SK-N-SH (cell line): ENCODE measurements at regions not wholly inside any gene's neighbourhood (a gene's known extent, or its start where the extent isn't known, plus 50 kb on each side); places are given as distances from the start of the nearest gene placed in this dataset.

Experiments used
- ELF1 ChIP-seq: IDR thresholded peaks from 2 replicates; pipeline ENCODE4 v1.4.0; 2012
- EZH2phosphoT487 ChIP-seq: fragments of 200-600 bp; sonication (generic); IDR thresholded peaks from 2 replicates; pipeline ENCODE4 v1.6.1; 2017; ENCODE audit warnings: low read depth, mixed run types, mild to moderate bottlenecking, antibody characterized with exemption, moderate library complexity, borderline replicate concordance
- FOXJ3 ChIP-seq: sonication (generic); formaldehyde crosslinking; IDR thresholded peaks from 2 replicates; pipeline ENCODE4 v1.5.1; 2020; ENCODE audit warnings: mild to moderate bottlenecking, missing genetic modification reagents
- FOXM1 ChIP-seq: IDR thresholded peaks from 2 replicates; pipeline ENCODE4 v1.4.0; 2012; ENCODE audit warnings: low read depth, mild to moderate bottlenecking
- JUND ChIP-seq: IDR thresholded peaks from 2 replicates; pipeline ENCODE4 v1.4.0; 2012
- MXI1 ChIP-seq: IDR thresholded peaks from 2 replicates; pipeline ENCODE4 v1.6.1; 2012; ENCODE audit warnings: mild to moderate bottlenecking, low read depth, low read length, improper control_type of control experiment
- NRF1 ChIP-seq: IDR thresholded peaks from 2 replicates; pipeline ENCODE4 v1.6.1; 2012; ENCODE audit warnings: low read depth, mild to moderate bottlenecking, low read length
- POLR2AphosphoS5 ChIP-seq: IDR thresholded peaks from 2 replicates; pipeline ENCODE4 v1.6.1; 2012; ENCODE audit warnings: low read depth, low read length
- RFX5 ChIP-seq: IDR thresholded peaks from 2 replicates; pipeline ENCODE4 v1.6.1; 2012; ENCODE audit warnings: mild to moderate bottlenecking, improper control_type of control experiment, low read length
- TCF12 ChIP-seq: IDR thresholded peaks from 2 replicates; pipeline ENCODE4 v1.4.0; 2012
- YY1 ChIP-seq: IDR thresholded peaks from 2 replicates; pipeline ENCODE4 v1.4.0; 2012; ENCODE audit warnings: low read depth, mild to moderate bottlenecking
- TF ChIP-seq, protein P1 (sequence below): fragments of 200-600 bp; sonication (generic); IDR thresholded peaks from 2 replicates; pipeline ENCODE4 v1.6.1; 2017; ENCODE audit warnings: antibody characterized with exemption, mild to moderate bottlenecking, moderate library complexity
- TF ChIP-seq, protein P2 (sequence below): IDR thresholded peaks from 2 replicates; pipeline ENCODE4 v1.4.0; 2012; ENCODE audit warnings: low read depth

DNA sequence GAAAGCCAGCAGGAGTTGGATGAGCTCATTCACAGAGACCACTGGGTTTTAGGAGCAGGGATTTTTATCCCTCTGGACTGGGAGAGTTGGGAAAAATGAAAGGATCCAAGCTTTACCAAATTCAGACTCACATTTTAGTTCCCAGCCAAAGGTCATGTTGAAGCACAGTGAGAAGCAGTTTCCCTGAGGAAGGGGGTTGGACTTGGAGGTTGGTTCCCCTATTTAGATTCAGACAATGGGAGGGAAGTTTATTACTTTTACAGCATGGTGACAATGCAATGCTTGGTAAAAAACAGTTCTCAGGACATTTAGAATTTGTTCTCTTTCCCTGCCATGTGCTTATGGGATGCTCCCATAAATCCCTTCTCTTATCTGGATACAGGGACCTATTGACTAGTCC lies 57.3 kb upstream of the ZNF648 start:
- TF ChIP-seq ELF1 (no peak), JUND (no peak), POLR2AphosphoS5 (no peak), NRF1 (no peak), YY1 (no peak), FOXJ3 (CRISPR knock-in tag) (no peak), RFX5 (no peak), EZH2phosphoT487 (no peak), FOXM1 (no peak), MXI1 (no peak), TCF12 (no peak)
- TF ChIP-seq, protein P1, sequence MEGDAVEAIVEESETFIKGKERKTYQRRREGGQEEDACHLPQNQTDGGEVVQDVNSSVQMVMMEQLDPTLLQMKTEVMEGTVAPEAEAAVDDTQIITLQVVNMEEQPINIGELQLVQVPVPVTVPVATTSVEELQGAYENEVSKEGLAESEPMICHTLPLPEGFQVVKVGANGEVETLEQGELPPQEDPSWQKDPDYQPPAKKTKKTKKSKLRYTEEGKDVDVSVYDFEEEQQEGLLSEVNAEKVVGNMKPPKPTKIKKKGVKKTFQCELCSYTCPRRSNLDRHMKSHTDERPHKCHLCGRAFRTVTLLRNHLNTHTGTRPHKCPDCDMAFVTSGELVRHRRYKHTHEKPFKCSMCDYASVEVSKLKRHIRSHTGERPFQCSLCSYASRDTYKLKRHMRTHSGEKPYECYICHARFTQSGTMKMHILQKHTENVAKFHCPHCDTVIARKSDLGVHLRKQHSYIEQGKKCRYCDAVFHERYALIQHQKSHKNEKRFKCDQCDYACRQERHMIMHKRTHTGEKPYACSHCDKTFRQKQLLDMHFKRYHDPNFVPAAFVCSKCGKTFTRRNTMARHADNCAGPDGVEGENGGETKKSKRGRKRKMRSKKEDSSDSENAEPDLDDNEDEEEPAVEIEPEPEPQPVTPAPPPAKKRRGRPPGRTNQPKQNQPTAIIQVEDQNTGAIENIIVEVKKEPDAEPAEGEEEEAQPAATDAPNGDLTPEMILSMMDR: no peak
- TF ChIP-seq, protein P2, sequence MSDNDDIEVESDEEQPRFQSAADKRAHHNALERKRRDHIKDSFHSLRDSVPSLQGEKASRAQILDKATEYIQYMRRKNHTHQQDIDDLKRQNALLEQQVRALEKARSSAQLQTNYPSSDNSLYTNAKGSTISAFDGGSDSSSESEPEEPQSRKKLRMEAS: no peak
